ENCODE measurements at regions not wholly inside any gene's neighbourhood (a gene's known extent, or its start where the extent isn't known, plus 50 kb on each side); places are given as distances from the start of the nearest gene placed in this dataset.
"Not testable (repeated sequence)": the region's sequence is repeated elsewhere in the genome, so short reads cannot be mapped to it uniquely, and the experiment has no call there.

- DNase-seq: no peak
Measured at GRCh38 chr2:121063471-121063870, 221.5 kb downstream of the TFCP2L1 start.

GRCh38 chr2:121064186-121064585 is 220.8 kb downstream of the TFCP2L1 start:
- DNase-seq: no peak

- no peak for DNase-seq
Measured at GRCh38 chr2:121065239-121065638, 219.8 kb downstream of the TFCP2L1 start.

DNA sequence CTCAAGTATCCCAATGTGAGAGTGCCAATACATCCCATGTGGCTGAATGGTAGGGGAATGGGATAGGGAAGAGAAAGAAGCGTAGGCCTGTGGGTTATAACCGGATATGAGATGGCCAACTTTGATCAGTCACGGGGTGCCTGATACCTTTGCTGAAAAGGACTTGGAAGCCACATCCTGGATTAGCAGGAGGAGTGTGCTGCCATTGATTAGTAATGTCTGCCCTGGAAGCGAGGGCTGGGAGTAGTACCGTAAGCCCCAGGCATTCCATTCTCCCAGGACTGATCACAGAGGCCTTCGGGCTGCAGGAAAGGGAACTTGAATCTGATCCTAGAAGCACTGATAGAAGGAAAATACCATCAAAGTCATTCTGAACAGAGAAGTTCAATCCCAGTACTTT is 218.5 kb downstream of the TFCP2L1 start:
- no peak for DNase-seq

GRCh38 chr2:121068851-121069250 is 216.2 kb downstream of the TFCP2L1 start:
- DNase-seq: no peak

DNA sequence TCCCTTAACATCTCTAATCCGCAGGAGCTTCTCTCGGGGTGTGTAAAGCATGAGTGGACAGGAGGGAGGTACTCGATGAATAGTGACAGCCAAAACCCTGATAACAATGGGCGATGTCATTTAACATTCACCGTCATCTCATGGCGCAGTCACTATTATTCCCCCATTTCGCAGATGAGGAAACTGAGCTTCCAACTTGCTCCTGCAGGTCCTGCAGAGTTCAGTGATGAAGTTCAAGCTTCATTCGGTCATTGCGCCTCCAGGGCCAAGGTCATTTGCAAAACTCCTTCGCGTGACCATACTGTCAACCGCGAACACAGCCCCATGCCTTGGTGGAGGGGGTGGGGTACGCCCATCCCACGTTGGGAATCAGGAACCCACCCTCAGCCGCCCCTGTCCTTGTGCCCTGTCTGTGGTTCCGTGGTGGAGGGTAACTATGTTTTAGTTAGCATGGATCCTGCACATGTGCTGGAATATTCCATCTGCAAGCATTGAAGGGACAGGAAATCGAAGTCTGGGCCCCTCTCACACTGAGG is 215.5 kb downstream of the TFCP2L1 start:
- no peak for DNase-seq

DNA sequence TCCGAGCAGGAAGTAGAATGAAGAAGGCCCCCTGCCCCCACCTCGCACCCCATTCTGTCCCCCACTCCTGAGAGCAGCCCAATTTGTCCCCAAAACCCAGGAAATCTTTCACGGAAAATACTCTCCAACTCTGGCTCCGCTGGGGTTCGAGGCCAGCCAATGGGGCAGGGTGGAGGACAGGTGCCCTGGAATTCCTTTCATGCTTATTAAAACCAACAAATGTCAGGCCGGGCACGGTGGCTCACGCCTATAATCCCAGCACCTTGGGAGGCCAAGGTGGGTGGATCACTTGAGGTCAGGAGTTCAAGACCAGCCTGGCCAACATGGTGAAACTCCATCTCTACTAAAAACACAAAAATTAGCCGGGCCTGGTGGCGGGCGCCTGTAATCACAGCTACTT is 214.9 kb downstream of the TFCP2L1 start:
- not testable (repeated sequence) for DNase-seq

DNA sequence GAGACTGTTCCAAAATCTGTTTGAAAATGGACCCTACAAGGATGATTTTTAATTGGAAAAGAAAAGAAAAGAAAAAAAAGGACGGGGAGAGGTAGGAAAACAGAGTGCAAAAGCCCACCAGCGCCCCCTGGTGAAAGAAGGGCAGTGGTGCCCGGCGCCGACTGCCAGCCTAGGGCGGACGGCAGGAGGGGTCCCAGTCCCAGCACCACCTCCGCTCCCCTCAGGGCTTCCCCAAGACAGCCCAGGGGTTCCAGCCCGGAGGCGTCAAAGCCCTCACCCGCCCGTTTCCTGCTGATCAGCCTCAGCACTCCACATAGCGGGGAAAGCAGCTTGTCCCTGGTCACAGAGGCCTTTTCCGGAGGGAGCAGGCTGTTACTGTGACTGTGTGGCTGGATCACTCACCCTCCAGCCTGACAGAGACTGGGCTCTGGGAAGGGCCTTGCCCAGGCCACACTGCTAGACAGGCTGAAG is 213.9 kb downstream of the TFCP2L1 start:
- peak; percentile 91 for DNase-seq

- no peak for DNase-seq
Measured at GRCh38 chr2:121072784-121073183, 212.2 kb downstream of the TFCP2L1 start.

DNA sequence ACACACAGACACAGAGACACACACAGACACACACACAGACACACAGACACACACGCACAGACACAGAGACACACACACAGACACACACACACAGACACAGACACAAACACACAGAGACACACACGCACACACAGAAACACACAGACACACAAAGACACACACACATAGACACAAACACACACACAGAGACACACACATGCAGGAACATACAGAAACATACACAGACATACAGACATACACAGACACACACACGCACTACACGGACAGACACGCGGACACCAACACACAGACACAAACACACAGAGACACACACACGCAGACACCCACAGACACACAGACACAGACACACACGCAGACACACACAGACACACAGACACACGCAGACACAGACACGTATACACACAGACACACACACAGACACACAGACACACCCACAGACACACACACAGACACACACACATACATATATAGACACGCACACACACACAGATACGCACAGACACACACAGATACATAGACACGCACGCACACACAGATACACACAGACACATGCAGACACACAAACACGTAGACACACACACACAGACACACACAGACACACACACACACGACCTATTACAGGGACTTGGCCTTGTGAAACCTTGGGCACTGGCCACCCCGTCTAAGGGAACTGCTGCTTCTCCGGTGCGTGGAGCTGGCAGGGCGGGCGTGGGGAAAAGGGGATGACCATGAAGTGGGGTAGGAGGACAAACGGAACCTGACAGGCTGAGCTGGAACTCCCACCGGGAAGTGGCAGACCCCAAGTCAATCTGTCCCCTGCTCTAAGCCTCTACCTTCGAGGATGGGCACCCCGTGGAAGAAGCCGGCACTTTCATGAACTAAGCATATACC is 211.4 kb downstream of the TFCP2L1 start:
- DNase-seq: no peak

GRCh38 chr2:121074293-121074932 is 210.6 kb downstream of the TFCP2L1 start:
- DNase-seq: no peak

DNA sequence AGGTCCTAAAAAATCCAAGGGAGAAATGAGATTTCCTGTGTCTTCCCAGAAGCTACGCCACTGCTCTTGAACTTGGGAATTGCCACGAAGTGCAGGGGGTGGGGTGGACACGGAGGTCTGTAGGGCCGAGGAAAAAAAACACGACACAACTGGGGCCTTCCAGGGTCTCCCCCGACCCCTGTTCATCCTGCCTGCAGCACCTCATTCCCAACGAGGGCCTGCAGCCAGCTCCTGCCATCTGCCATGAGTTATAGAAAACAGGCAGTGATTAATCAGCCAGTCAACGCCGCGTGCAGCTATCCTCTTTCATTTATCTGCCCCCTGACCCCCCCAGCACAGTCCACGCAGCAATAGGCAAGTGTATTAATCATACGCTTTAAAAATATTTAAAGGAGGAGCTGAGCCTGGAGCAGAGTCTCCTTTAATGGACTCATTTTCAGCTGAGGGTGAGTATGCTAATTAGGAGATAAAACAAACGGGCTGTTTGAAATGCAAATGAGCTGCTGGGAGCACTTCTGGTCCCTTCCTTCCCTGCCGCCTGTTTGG is 209.9 kb downstream of the TFCP2L1 start:
- peak; percentile 65 for DNase-seq

- no peak for DNase-seq
Measured at GRCh38 chr2:121075641-121076497, 209.1 kb downstream of the TFCP2L1 start.

DNA sequence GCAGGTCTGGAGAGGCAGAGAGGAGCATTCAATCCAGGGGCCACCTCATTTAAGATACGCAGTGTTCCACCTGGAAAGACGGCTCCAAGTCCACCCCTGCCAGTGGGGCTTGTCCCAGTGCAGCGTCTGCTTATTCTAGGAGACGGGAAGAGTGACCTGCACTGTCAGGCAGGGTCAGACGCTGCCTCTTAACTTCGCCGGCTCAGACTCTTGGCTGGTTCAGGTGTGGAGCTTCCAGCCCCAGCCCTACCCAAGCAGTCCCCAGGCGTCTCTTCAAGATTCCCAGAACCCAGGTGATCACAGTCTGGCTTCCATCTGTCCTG is 208.5 kb downstream of the TFCP2L1 start:
- no peak for DNase-seq

GRCh38 chr2:121076885-121077549 is 208.0 kb downstream of the TFCP2L1 start:
- DNase-seq: no peak

- no peak for DNase-seq
Measured at GRCh38 chr2:121078899-121079298, 206.1 kb downstream of the TFCP2L1 start.

DNA sequence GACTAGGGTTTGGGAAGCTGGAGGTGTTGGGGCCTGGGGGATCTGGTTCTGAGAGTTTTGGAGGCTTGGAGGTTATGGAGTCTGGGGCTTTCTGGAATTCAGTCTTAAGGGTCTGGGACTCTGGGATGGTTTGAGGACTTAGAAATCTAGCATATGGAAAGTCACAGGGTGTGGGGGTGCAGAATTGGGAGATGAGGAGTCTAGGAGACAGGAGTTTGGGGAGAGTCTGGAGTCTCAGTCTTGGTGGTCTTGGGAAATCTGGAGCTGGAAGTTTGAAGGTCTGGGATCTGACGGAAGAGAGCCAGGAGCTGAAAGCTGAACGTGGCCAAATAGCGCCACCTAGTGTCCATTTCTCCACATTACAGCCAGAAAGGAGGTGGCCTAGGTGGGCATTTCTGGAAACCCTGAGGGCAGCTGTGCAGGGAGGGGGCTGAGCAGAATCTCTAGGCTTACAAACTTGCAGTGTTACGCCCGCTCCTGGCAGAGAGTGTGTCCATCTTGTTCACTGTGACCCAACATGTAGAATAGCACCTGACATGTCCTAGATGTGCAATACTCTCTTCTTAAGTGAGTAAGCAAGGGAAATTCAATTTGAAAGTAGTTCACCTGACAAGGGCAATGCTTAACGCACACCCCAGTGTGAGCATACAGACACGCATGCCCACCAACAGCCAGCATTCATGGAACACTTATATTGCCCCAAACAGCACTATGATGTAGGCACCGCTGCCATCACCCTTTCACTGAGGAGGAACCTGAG is 204.8 kb downstream of the TFCP2L1 start:
- peak; percentile 83 for DNase-seq

GRCh38 chr2:121081701-121082100 is 203.3 kb downstream of the TFCP2L1 start:
- no peak for DNase-seq

GRCh38 chr2:121082191-121082590 is 202.8 kb downstream of the TFCP2L1 start:
- no peak for DNase-seq

- DNase-seq: no peak
Measured at GRCh38 chr2:121084130-121084680, 200.8 kb downstream of the TFCP2L1 start.

GRCh38 chr2:121085801-121086200 is 199.2 kb downstream of the TFCP2L1 start:
- DNase-seq: no peak

All from right forelimb (tissue), 1 donor.